HG03095 (cell line): ENCODE measurements at regions not wholly inside any gene's neighbourhood (a gene's known extent, or its start where the extent isn't known, plus 50 kb on each side); places are given as distances from the start of the nearest gene placed in this dataset.

Experiments
- ATAC-seq: cut with Tn5 transposase; IDR thresholded peaks from one replicate; pipeline ENCODE4 v1.9.1; 2021; ENCODE audit warnings: moderate library complexity; ENCODE audit not compliant: unreplicated experiment

GRCh38 chr14:38777401-38777800 lies 325.6 kb downstream of the SEC23A start:
- ATAC-seq = no peak

- ATAC-seq = no peak
Measured at GRCh38 chr14:38775986-38776385, 327.0 kb downstream of the SEC23A start.

- no peak for ATAC-seq
Measured at GRCh38 chr14:38774162-38774561, 328.9 kb downstream of the SEC23A start.

- no peak for ATAC-seq
Measured at GRCh38 chr14:38770251-38770650, 332.8 kb downstream of the SEC23A start.

- ATAC-seq = no peak
Measured at GRCh38 chr14:38762845-38763244, 340.2 kb downstream of the SEC23A start.

- no peak for ATAC-seq
Measured at GRCh38 chr14:38762426-38762825, 340.6 kb downstream of the SEC23A start.

GRCh38 chr14:38761033-38761432 lies 342.0 kb downstream of the SEC23A start:
- no peak for ATAC-seq

GRCh38 chr14:38758661-38759060 lies 344.4 kb downstream of the SEC23A start:
- no peak for ATAC-seq

- ATAC-seq = no peak
Measured at GRCh38 chr14:38755036-38755435, 348.0 kb downstream of the SEC23A start.

- no peak for ATAC-seq
Measured at GRCh38 chr14:38752750-38753149, 350.3 kb downstream of the SEC23A start.

- ATAC-seq = no peak
Measured at GRCh38 chr14:38752341-38752740, 350.7 kb downstream of the SEC23A start.

- ATAC-seq = no peak
Measured at GRCh38 chr14:38751459-38751858, 351.6 kb downstream of the SEC23A start.

GRCh38 chr14:38749936-38750335 lies 353.1 kb downstream of the SEC23A start:
- no peak for ATAC-seq

- ATAC-seq = no peak
Measured at GRCh38 chr14:38745861-38746260, 357.2 kb downstream of the SEC23A start.

GRCh38 chr14:38743966-38744584 lies 359.0 kb downstream of the SEC23A start:
- ATAC-seq = no peak

GRCh38 chr14:38737686-38738407 lies 365.2 kb downstream of the SEC23A start:
- no peak for ATAC-seq

GRCh38 chr14:38735005-38735404 lies 368.0 kb downstream of the SEC23A start:
- ATAC-seq = no peak

GRCh38 chr14:38731962-38732361 lies 371.1 kb downstream of the SEC23A start:
- ATAC-seq = no peak

GRCh38 chr14:38730420-38730819 lies 372.6 kb downstream of the SEC23A start:
- no peak for ATAC-seq

GRCh38 chr14:38727731-38728130 lies 375.3 kb downstream of the SEC23A start:
- no peak for ATAC-seq

GRCh38 chr14:38724621-38725020 lies 378.4 kb downstream of the SEC23A start:
- no peak for ATAC-seq

GRCh38 chr14:38723959-38724358 lies 379.1 kb downstream of the SEC23A start:
- no peak for ATAC-seq

- no peak for ATAC-seq
Measured at GRCh38 chr14:38723277-38723676, 379.8 kb downstream of the SEC23A start.
